Brain microvascular endothelial cell (primary cell): ENCODE measurements at regions not wholly inside any gene's neighbourhood (a gene's known extent, or its start where the extent isn't known, plus 50 kb on each side); places are given as distances from the start of the nearest gene placed in this dataset.

Experiments used
- DNase-seq: peaks from one replicate; pipeline ENCODE4 v3.0.0-alpha.2; 2020
- H3K27ac ChIP-seq: fragments of 250-450 bp; sonication (Bioruptor Pico); 2 replicates; pipeline ENCODE4 v1.5.1; 2020; ENCODE audit warnings: mild to moderate bottlenecking, moderate library complexity
- H3K27me3 ChIP-seq: fragments of 250-450 bp; sonication (Bioruptor Pico); replicated peaks from 2 replicates; pipeline ENCODE4 v1.5.1; 2020; ENCODE audit warnings: mild to moderate bottlenecking
- H3K36me3 ChIP-seq: fragments of 250-450 bp; sonication (Bioruptor Pico); replicated peaks from 2 replicates; pipeline ENCODE4 v1.5.1; 2020; ENCODE audit warnings: mild to moderate bottlenecking
- H3K4me3 ChIP-seq: 2 replicates; pipeline ENCODE4 v1.5.1; 2011; ENCODE audit warnings: low read depth, mild to moderate bottlenecking, control low read depth, low read length, moderate library complexity
- in situ Hi-C: cut with HindIII; loops from 2 replicates; pipeline ENCODE4 v1.10.0; 2017; ENCODE audit warnings: low sequenced_read_pairs, low pct_ligation_motif_present
- TF ChIP-seq, protein P1 (sequence below): IDR thresholded peaks from 2 replicates; pipeline ENCODE4 v1.5.1; 2011; ENCODE audit warnings: low read depth, mild to moderate bottlenecking, moderate library complexity, low read length, control low read depth, inconsistent platforms; ENCODE audit errors: missing control alignments

GRCh38 chr3:21100656-21101359 is 650.2 kb downstream of the ZNF385D start:
- Histone ChIP-seq H3K27me3 (no peaks in the 10 kb centered on the region), H3K36me3 (no peaks in the 10 kb centered on the region), H3K27ac (no peak overlapping the region), H3K4me3 (no peak overlapping the region)
- TF ChIP-seq, protein P1, sequence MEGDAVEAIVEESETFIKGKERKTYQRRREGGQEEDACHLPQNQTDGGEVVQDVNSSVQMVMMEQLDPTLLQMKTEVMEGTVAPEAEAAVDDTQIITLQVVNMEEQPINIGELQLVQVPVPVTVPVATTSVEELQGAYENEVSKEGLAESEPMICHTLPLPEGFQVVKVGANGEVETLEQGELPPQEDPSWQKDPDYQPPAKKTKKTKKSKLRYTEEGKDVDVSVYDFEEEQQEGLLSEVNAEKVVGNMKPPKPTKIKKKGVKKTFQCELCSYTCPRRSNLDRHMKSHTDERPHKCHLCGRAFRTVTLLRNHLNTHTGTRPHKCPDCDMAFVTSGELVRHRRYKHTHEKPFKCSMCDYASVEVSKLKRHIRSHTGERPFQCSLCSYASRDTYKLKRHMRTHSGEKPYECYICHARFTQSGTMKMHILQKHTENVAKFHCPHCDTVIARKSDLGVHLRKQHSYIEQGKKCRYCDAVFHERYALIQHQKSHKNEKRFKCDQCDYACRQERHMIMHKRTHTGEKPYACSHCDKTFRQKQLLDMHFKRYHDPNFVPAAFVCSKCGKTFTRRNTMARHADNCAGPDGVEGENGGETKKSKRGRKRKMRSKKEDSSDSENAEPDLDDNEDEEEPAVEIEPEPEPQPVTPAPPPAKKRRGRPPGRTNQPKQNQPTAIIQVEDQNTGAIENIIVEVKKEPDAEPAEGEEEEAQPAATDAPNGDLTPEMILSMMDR, result no peak
- no peak for DNase-seq
- in situ Hi-C loops, result no loop called here

GRCh38 chr3:21094686-21095085 is 656.3 kb downstream of the ZNF385D start:
- Histone ChIP-seq H3K36me3 (no peaks in the 10 kb centered on the region), H3K27ac (no peak overlapping the region), H3K27me3 (no peaks in the 10 kb centered on the region), H3K4me3 (no peak overlapping the region)
- in situ Hi-C loops, result no loop called here
- TF ChIP-seq, protein P1, result no peak
- no peak for DNase-seq

- TF ChIP-seq, protein P1, result no peak
- Histone ChIP-seq H3K27me3 (no peaks in the 10 kb centered on the region), H3K4me3 (no peak overlapping the region), H3K36me3 (no peaks in the 10 kb centered on the region), H3K27ac (no peak overlapping the region)
- no peak for DNase-seq
- in situ Hi-C loops, result no loop called here
Observed at GRCh38 chr3:21073561-21073960, 677.4 kb downstream of the ZNF385D start.

DNA sequence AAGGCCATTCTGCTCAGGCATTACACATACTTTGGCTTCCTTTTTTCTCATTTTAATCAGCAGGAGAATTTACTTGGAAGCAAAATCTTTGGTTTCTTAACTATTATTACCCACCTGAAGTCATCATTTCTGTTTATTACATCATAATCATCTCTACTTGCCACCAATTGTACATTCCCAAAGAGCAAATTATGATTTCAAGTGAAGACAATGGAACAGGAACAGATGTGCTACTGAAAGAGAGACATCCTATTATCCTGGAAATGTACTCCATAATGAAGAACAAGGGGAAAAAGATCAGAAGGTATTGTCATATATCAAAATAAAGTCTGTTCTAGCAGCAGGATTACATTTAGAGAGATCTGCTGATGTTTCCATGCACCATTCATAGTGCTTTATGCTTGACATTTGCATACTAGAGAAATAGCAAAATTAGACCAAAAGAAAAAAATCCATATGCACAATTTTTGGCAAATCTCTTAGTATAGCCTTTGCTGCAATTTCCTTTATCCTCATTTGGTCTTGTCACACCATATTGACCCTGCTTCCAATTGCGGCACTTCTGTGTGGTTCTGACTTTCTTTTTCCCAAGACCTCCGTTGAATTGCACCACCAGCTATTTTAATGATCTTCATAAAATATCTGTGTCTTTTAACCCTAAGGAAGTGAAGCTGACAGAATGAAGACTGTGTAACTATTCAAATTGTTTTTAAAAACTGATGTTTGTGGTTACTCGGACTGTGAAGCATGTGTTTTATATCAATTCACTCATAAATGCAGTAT is 683.8 kb downstream of the ZNF385D start:
- TF ChIP-seq, protein P1, result no peak
- no peak for DNase-seq
- Histone ChIP-seq H3K4me3 (no peak overlapping the region), H3K36me3 (no peaks in the 10 kb centered on the region), H3K27ac (no peak overlapping the region), H3K27me3 (no peaks in the 10 kb centered on the region)
- in situ Hi-C loops, result no loop called here

DNA sequence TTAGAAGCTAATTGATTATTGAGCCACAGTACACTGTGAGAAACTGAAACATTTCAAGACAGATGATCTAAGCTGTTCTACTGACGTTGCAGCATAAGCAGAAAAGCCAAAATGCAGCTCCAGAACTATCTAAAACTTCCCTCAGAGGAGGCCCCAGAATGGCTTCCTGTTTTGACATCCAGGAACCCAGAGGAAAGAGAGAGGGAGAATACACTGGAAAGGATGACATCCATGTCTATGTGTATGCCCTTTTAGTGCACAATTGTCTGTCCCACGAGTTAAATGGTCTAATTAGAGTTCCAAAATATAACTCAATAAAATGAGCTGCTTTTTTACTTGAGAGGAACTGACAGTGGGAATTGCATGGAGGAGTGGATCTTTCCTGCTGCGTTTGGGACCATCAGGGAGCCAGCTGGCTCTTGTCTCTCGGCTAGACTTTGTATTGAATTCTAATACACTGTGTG is 688.1 kb downstream of the ZNF385D start:
- no peak overlapping the region for H3K4me3 ChIP-seq
- no peak overlapping the region for H3K27ac ChIP-seq
- no peaks in the 10 kb centered on the region for H3K36me3 ChIP-seq
- TF ChIP-seq, protein P1, result no peak
- H3K27me3 ChIP-seq, result no peaks in the 10 kb centered on the region
- no peak for DNase-seq
- in situ Hi-C loops, result no loop called here

- H3K27me3 ChIP-seq, result no peaks in the 10 kb centered on the region
- no peak overlapping the region for H3K27ac ChIP-seq
- no peak overlapping the region for H3K4me3 ChIP-seq
- TF ChIP-seq, protein P1, result no peak
- DNase-seq, result no peak
- H3K36me3 ChIP-seq, result no peaks in the 10 kb centered on the region
- in situ Hi-C loops, result no loop called here
Observed at GRCh38 chr3:21059404-21059803, 691.6 kb downstream of the ZNF385D start.
